ENCODE measurements at regions not wholly inside any gene's neighbourhood (a gene's known extent, or its start where the extent isn't known, plus 50 kb on each side); places are given as distances from the start of the nearest gene placed in this dataset.

GRCh38 chr10:6305401-6306321, 102.9 kb downstream of the PFKFB3 start:
- TF ChIP-seq CTCF (IDR thresholded peaks at IDR 0.05), result no peak
- Mint-ChIP-seq H3K27me3 (no peaks in the 10 kb centered on the region), H3K9me3 (no peaks in the 10 kb centered on the region), H3K4me1 (ENCODE audit: low read depth) (peaks cover 5% of the 10 kb centered on the region), H3K27ac (no peak overlapping the region), H3K36me3 (ENCODE audit: low read depth) (peaks cover 4% of the 10 kb centered on the region), H3K4me3 (no peak overlapping the region)
- peaks cover 4% of the 10 kb centered on the region for H3K4me1 ChIP-seq (ENCODE audit: insufficient read depth, low read length)
- no peaks in the 10 kb centered on the region for H3K36me3 ChIP-seq (ENCODE audit: insufficient read depth, low read length)
- peaks cover 0 to 7% of the 10 kb centered on the region in 2 experiments for H3K9me3 ChIP-seq (ENCODE audit: control insufficient read depth in 1 of 2, insufficient read depth in 1 of 2, low read length in 2 of 2)
- CTCF ChIA-PET, result interaction anchor here (0.5 to 0.8 kb wide), 2 partner anchors 14 to 232 kb away, joined by 3 to 4 read pairs; no protein-coding TSS in a partner anchor
- ATAC-seq (ENCODE audit: poor library complexity) (no peak), DNase-seq (no peak)
- POLR2A ChIA-PET, result no interaction called here
- no peaks in the 10 kb centered on the region for H3K27me3 ChIP-seq (ENCODE audit: control insufficient read depth in 1 of 2, insufficient read depth in 2 of 2, low read length in 2 of 2)
- no peak overlapping the region for H3K27ac ChIP-seq (ENCODE audit: low read depth in 1 of 2, low read length in 2 of 2)
- no peak overlapping the region for H3K4me3 ChIP-seq (ENCODE audit: low read length)
- intact Hi-C loops (cut with DNase I, micrococcal nuclease), result no loop called here

- H3K9me3 Mint-ChIP-seq, result no peaks in the 10 kb centered on the region
- Histone ChIP-seq H3K27me3 (ENCODE audit: control insufficient read depth in 1 of 2, insufficient read depth in 2 of 2, low read length in 2 of 2) (no peaks in the 10 kb centered on the region), H3K4me1 (ENCODE audit: insufficient read depth, low read length) (no peaks in the 10 kb centered on the region), H3K9me3 (ENCODE audit: control insufficient read depth in 1 of 2, insufficient read depth in 1 of 2, low read length in 2 of 2) (peaks cover 0 to 7% of the 10 kb centered on the region in 2 experiments), H3K4me3 (ENCODE audit: low read length) (no peak overlapping the region), H3K36me3 (ENCODE audit: insufficient read depth, low read length) (no peaks in the 10 kb centered on the region), H3K27ac (ENCODE audit: low read depth in 1 of 2, low read length in 2 of 2) (no peak overlapping the region)
- ChIA-PET CTCF (no interaction called here), POLR2A (no interaction called here)
- no peaks in the 10 kb centered on the region for H3K27me3 Mint-ChIP-seq
- intact Hi-C loops (cut with DNase I, micrococcal nuclease), result no loop called here
- no peaks in the 10 kb centered on the region for H3K4me1 Mint-ChIP-seq (ENCODE audit: low read depth)
- no peak for TF ChIP-seq CTCF (IDR thresholded peaks at IDR 0.05)
- DNase-seq (no peak), ATAC-seq (ENCODE audit: poor library complexity) (no peak)
- no peak overlapping the region for H3K27ac Mint-ChIP-seq
- H3K4me3 Mint-ChIP-seq, result no peak overlapping the region
- H3K36me3 Mint-ChIP-seq (ENCODE audit: low read depth), result peaks cover 4% of the 10 kb centered on the region
These were observed 104.2 kb downstream of the PFKFB3 start for GRCh38 chr10:6306917-6307316.

- ChIA-PET POLR2A (no interaction called here), CTCF (no interaction called here)
- peaks cover 0 to 3% of the 10 kb centered on the region in 2 experiments for H3K27me3 ChIP-seq (ENCODE audit: control insufficient read depth in 1 of 2, insufficient read depth in 2 of 2, low read length in 2 of 2)
These were observed 107.1 kb downstream of the PFKFB3 start for GRCh38 chr10:6309816-6310215.

More at GRCh38 chr10:6309816-6310215, 107.1 kb downstream of the PFKFB3 start:
- H3K36me3 Mint-ChIP-seq (ENCODE audit: low read depth), result peaks cover 4% of the 10 kb centered on the region
- H3K4me1 Mint-ChIP-seq (ENCODE audit: low read depth), result no peaks in the 10 kb centered on the region
- ATAC-seq (ENCODE audit: poor library complexity), result no peak
- intact Hi-C loops (cut with DNase I, micrococcal nuclease), result no loop called here
- Histone ChIP-seq H3K4me1 (ENCODE audit: insufficient read depth, low read length) (no peaks in the 10 kb centered on the region), H3K27ac (ENCODE audit: low read depth in 1 of 2, low read length in 2 of 2) (no peak overlapping the region), H3K9me3 (ENCODE audit: control insufficient read depth in 1 of 2, insufficient read depth in 1 of 2, low read length in 2 of 2) (peaks cover 0 to 7% of the 10 kb centered on the region in 2 experiments), H3K4me3 (ENCODE audit: low read length) (no peak overlapping the region), H3K36me3 (ENCODE audit: insufficient read depth, low read length) (no peaks in the 10 kb centered on the region)
- TF ChIP-seq CTCF (IDR thresholded peaks at IDR 0.05), result no peak
- no peak overlapping the region for H3K4me3 Mint-ChIP-seq
- H3K27me3 Mint-ChIP-seq, result no peaks in the 10 kb centered on the region
- no peak for DNase-seq
- no peak overlapping the region for H3K27ac Mint-ChIP-seq
- H3K9me3 Mint-ChIP-seq, result no peaks in the 10 kb centered on the region
